WTC11 (cell line): ENCODE measurements at regions not wholly inside any gene's neighbourhood (a gene's known extent, or its start where the extent isn't known, plus 50 kb on each side); places are given as distances from the start of the nearest gene placed in this dataset.

Source experiments
- ATAC-seq: fragments of 200-7000 bp; cut with Tn5 transposase; 2 replicates; pipeline ENCODE4 v1.10.0; 2021; ENCODE audit warnings: mild to moderate bottlenecking, moderate library complexity
- CTCF ChIA-PET: fragments of 300-600 bp; sonication (Branson Sonifier 250); formaldehyde crosslinking; loops from one replicate; lab custom pipeline; 2021; ENCODE audit warnings: antibody characterized with exemption; lab: Charles Lee
- POLR2A ChIA-PET: fragments of 350-600 bp; sonication (Branson Sonifier 250); formaldehyde crosslinking; loops from one replicate; lab custom pipeline; 2021; ENCODE audit warnings: antibody characterized with exemption; lab: Charles Lee
- DNase-seq: peaks from one replicate; pipeline ENCODE4 v3.0.0; 2021; ENCODE audit warnings: low spot score
- H3K27ac Mint-ChIP-seq: 2 replicates; pipeline ENCODE4 v1.8.0; 2021; ENCODE audit warnings: mixed read lengths
- H3K27me3 Mint-ChIP-seq: 2 replicates; pipeline ENCODE4 v1.8.0; 2021; ENCODE audit warnings: low read depth, mild to moderate bottlenecking, moderate library complexity, mixed read lengths
- H3K36me3 Mint-ChIP-seq: 2 replicates; pipeline ENCODE4 v1.8.0; 2021; ENCODE audit warnings: mixed read lengths
- H3K4me1 Mint-ChIP-seq: 2 replicates; pipeline ENCODE4 v1.8.0; 2022; ENCODE audit warnings: mixed read lengths
- H3K4me3 Mint-ChIP-seq: 2 replicates; pipeline ENCODE4 v1.8.0; 2021; ENCODE audit warnings: mild to moderate bottlenecking, moderate library complexity, mixed read lengths
- H3K9me3 Mint-ChIP-seq: 2 replicates; pipeline ENCODE4 v1.8.0; 2021; ENCODE audit warnings: mixed read lengths
- AFF4 ChIP-seq: sonication (generic); formaldehyde crosslinking; IDR thresholded peaks from 2 replicates; pipeline ENCODE4 v1.8.1; 2023; ENCODE audit warnings: mild to moderate bottlenecking, missing genetic modification reagents, borderline replicate concordance
- CBFB ChIP-seq: sonication (generic); formaldehyde crosslinking; IDR thresholded peaks from 2 replicates; pipeline ENCODE4 v1.8.1; 2022; ENCODE audit warnings: mild to moderate bottlenecking, low read depth, missing genetic modification reagents
- CREM ChIP-seq: sonication (generic); formaldehyde crosslinking; IDR thresholded peaks from 2 replicates; pipeline ENCODE4 v1.8.1; 2022; ENCODE audit warnings: mild to moderate bottlenecking, missing genetic modification reagents, moderate library complexity
- E2F1 ChIP-seq: sonication (generic); formaldehyde crosslinking; IDR thresholded peaks from 2 replicates; pipeline ENCODE4 v1.8.0; 2022; ENCODE audit warnings: mild to moderate bottlenecking, missing genetic modification reagents
- E2F5 ChIP-seq: sonication (generic); formaldehyde crosslinking; IDR thresholded peaks from 2 replicates; pipeline ENCODE4 v1.8.1; 2022; ENCODE audit warnings: mild to moderate bottlenecking, moderate library complexity, missing genetic modification reagents
- EMX1 ChIP-seq: fragments of 250-450 bp; sonication (Bioruptor Pico); IDR thresholded peaks from 2 replicates; pipeline ENCODE4 v1.8.0; 2021; ENCODE audit warnings: mild to moderate bottlenecking
- GTF2I ChIP-seq: fragments of 250-450 bp; sonication (Bioruptor Pico); conservative IDR thresholded peaks from 2 replicates; pipeline ENCODE4 v1.4.0; 2021; ENCODE audit warnings: mild to moderate bottlenecking
- HMGA2 ChIP-seq: fragments of 250-450 bp; sonication (Bioruptor Pico); IDR thresholded peaks from 2 replicates; pipeline ENCODE4 v1.4.0; 2021; ENCODE audit warnings: mild to moderate bottlenecking, moderate library complexity
- IRF1 ChIP-seq: sonication (generic); formaldehyde crosslinking; IDR thresholded peaks from 2 replicates; pipeline ENCODE4 v1.8.0; 2023; ENCODE audit warnings: missing genetic modification reagents
- JAZF1 ChIP-seq: fragments of 250-450 bp; sonication (Bioruptor Pico); IDR thresholded peaks from 2 replicates; pipeline ENCODE4 v1.9.0; 2021; ENCODE audit warnings: moderate library complexity, mild to moderate bottlenecking, inconsistent platforms
- KAT7 ChIP-seq: sonication (generic); formaldehyde crosslinking; IDR thresholded peaks from 2 replicates; pipeline ENCODE4 v1.8.1; 2023; ENCODE audit warnings: missing genetic modification reagents, mild to moderate bottlenecking, borderline replicate concordance
- NFYB ChIP-seq: sonication (generic); formaldehyde crosslinking; conservative IDR thresholded peaks from 2 replicates; pipeline ENCODE4 v1.8.0; 2022; ENCODE audit warnings: low read depth, missing genetic modification reagents
- OVOL2 ChIP-seq: fragments of 250-450 bp; sonication (Bioruptor Pico); IDR thresholded peaks from 2 replicates; pipeline ENCODE4 v1.9.0; 2021; ENCODE audit warnings: mild to moderate bottlenecking, borderline replicate concordance
- PREB ChIP-seq: sonication (generic); formaldehyde crosslinking; IDR thresholded peaks from 2 replicates; pipeline ENCODE4 v1.8.1; 2022; ENCODE audit warnings: mild to moderate bottlenecking, missing genetic modification reagents, moderate library complexity, borderline replicate concordance
- RELA ChIP-seq: sonication (generic); formaldehyde crosslinking; IDR thresholded peaks from 2 replicates; pipeline ENCODE4 v1.8.1; 2022; ENCODE audit warnings: missing genetic modification reagents, mild to moderate bottlenecking, borderline replicate concordance
- SMAD3 ChIP-seq: sonication (generic); formaldehyde crosslinking; IDR thresholded peaks from 2 replicates; pipeline ENCODE4 v1.8.0; 2022; ENCODE audit warnings: missing genetic modification reagents, mild to moderate bottlenecking, borderline replicate concordance
- TCF7 ChIP-seq: sonication (generic); formaldehyde crosslinking; IDR thresholded peaks from 2 replicates; pipeline ENCODE4 v1.8.0; 2022; ENCODE audit warnings: mild to moderate bottlenecking, low read depth, missing genetic modification reagents, moderate library complexity
- USF2 ChIP-seq: sonication (generic); formaldehyde crosslinking; IDR thresholded peaks from 2 replicates; pipeline ENCODE4 v1.8.1; 2023; ENCODE audit warnings: mild to moderate bottlenecking, missing genetic modification reagents, moderate library complexity
- ZNF281 ChIP-seq: sonication (generic); formaldehyde crosslinking; IDR thresholded peaks from 2 replicates; pipeline ENCODE4 v1.8.0; 2023; ENCODE audit warnings: mild to moderate bottlenecking, missing genetic modification reagents

- ChIA-PET CTCF (interaction anchor here (1.0 to 1.4 kb wide), 3 partner anchors 39 to 231 kb away, joined by 3 to 5 read pairs (median 4); no protein-coding TSS in a partner anchor), POLR2A (no interaction called here)
- H3K36me3 Mint-ChIP-seq, result no peaks in the 10 kb centered on the region
- H3K9me3 Mint-ChIP-seq, result no peaks in the 10 kb centered on the region
- H3K27ac Mint-ChIP-seq, result no peak overlapping the region
- H3K4me3 Mint-ChIP-seq, result no peak overlapping the region
- TF ChIP-seq CBFB (CRISPR knock-in tag) (no peak), GTF2I (CRISPR knock-in tag) (no peak), CREM (no peak)
- peaks cover 14% of the 10 kb centered on the region for H3K4me1 Mint-ChIP-seq
- ATAC-seq, result no peak
- DNase-seq, result no peak
- H3K27me3 Mint-ChIP-seq, result no peaks in the 10 kb centered on the region
Observed at GRCh38 chr6:154907291-154907690, 87.8 kb upstream of the TIAM2 start.

- Mint-ChIP-seq H3K9me3 (no peaks in the 10 kb centered on the region), H3K27me3 (no peaks in the 10 kb centered on the region), H3K4me1 (peaks cover 14% of the 10 kb centered on the region), H3K4me3 (no peak overlapping the region), H3K27ac (no peak overlapping the region), H3K36me3 (no peaks in the 10 kb centered on the region)
- DNase-seq, result no peak
- ChIA-PET POLR2A (no interaction called here), CTCF (interaction anchor here (1.4 to 1.7 kb wide), 2 partner anchors 233 to 339 kb away, joined by 4 to 5 read pairs; no protein-coding TSS in a partner anchor)
- TF ChIP-seq USF2 (CRISPR knock-in tag), result no peak
- TF ChIP-seq IRF1 (CRISPR knock-in tag), result no peak
- TF ChIP-seq SMAD3, result no peak
- TF ChIP-seq KAT7, result no peak
- TF ChIP-seq E2F1 (CRISPR knock-in tag), result no peak
- TF ChIP-seq ZNF281 (CRISPR knock-in tag), result no peak
- no peak for TF ChIP-seq PREB (CRISPR knock-in tag)
- no peak for TF ChIP-seq NFYB (CRISPR knock-in tag)
- no peak for TF ChIP-seq E2F5 (CRISPR knock-in tag)
- TF ChIP-seq EMX1 (CRISPR knock-in tag), result no peak
- no peak for TF ChIP-seq HMGA2 (CRISPR knock-in tag)
- no peak for TF ChIP-seq CBFB (CRISPR knock-in tag)
- TF ChIP-seq TCF7 (CRISPR knock-in tag), result no peak
- TF ChIP-seq OVOL2 (CRISPR knock-in tag), result no peak
- TF ChIP-seq JAZF1, result no peak
- no peak for TF ChIP-seq RELA (CRISPR knock-in tag)
- no peak for TF ChIP-seq AFF4
- no peak for ATAC-seq
Observed at GRCh38 chr6:154908723-154909122, 86.4 kb upstream of the TIAM2 start.
